ENCODE measurements at regions not wholly inside any gene's neighbourhood (a gene's known extent, or its start where the extent isn't known, plus 50 kb on each side); places are given as distances from the start of the nearest gene placed in this dataset.

DNA sequence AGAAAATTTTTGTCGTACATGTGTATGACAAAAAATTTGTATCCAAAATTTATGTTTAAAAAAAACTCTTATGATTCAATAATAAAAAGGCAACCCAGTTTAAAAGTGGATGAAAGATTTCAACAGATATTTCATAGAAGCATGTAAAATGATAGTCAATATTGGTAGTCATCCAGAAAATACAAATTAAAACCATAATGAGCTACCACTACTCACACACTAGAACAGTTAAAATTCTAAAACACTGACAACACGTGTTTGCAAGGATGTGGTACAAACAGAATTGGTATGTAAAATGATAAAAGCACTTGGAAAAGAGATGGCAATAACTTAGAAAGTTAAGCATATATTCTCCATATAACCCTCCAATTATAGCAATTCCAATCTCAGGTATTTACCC, 303.0 kb upstream of the NR2F2 start:
- TF ChIP-seq CTCF (IDR thresholded peaks at IDR 0.05; ENCODE audit: low read depth, low read length) (no peak), EZH2phosphoT487 (IDR thresholded peaks at IDR 0.05; ENCODE audit: low read depth) (no peak)

All from OCI-LY3 (cell line).